LNCaP clone FGC (cell line): ENCODE measurements at regions not wholly inside any gene's neighbourhood (a gene's known extent, or its start where the extent isn't known, plus 50 kb on each side); places are given as distances from the start of the nearest gene placed in this dataset.
"Not testable (repeated sequence)": the region's sequence is repeated elsewhere in the genome, so short reads cannot be mapped to it uniquely, and the experiment has no call there.

Source experiments
- DNase-seq: peaks from one replicate; pipeline ENCODE4 v3.0.0-alpha.2; 2011; ENCODE audit warnings: low read depth
- H3K4me3 ChIP-seq: 2 replicates; pipeline ENCODE4 v1.5.1; 2011; ENCODE audit warnings: mild to moderate bottlenecking, low read depth, low read length, control low read depth
- CTCF ChIP-seq: IDR thresholded peaks from 2 replicates; pipeline ENCODE4 v1.5.1; 2012; ENCODE audit warnings: mild to moderate bottlenecking; ENCODE audit not compliant: control insufficient read depth, insufficient read depth; ENCODE audit errors: extremely low read depth

- H3K4me3 ChIP-seq, result no peak overlapping the region
- no peak for TF ChIP-seq CTCF
- DNase-seq, result no peak
These were observed 138.4 kb upstream of the CADM1 start for GRCh38 chr11:115642660-115643059.

GRCh38 chr11:115637599-115638241 lies 133.5 kb upstream of the CADM1 start:
- no peak for TF ChIP-seq CTCF
- no peak for DNase-seq
- H3K4me3 ChIP-seq, result no peak overlapping the region

- H3K4me3 ChIP-seq, result no peak overlapping the region
- no peak for DNase-seq
- TF ChIP-seq CTCF, result no peak
These were observed 132.7 kb upstream of the CADM1 start for GRCh38 chr11:115636753-115637527.

GRCh38 chr11:115633977-115634376 lies 129.8 kb upstream of the CADM1 start:
- not testable (repeated sequence) for DNase-seq, H3K4me3 ChIP-seq

GRCh38 chr11:115632061-115632460 lies 127.8 kb upstream of the CADM1 start:
- TF ChIP-seq CTCF, result no peak
- DNase-seq, result no peak
- H3K4me3 ChIP-seq, result no peak overlapping the region

- no peak for DNase-seq
- no peak for TF ChIP-seq CTCF
These were observed 127.4 kb upstream of the CADM1 start for GRCh38 chr11:115631609-115632008.

GRCh38 chr11:115630214-115630613 lies 126.0 kb upstream of the CADM1 start:
- DNase-seq, result no peak
- no peak for TF ChIP-seq CTCF
- H3K4me3 ChIP-seq, result no peak overlapping the region

More at GRCh38 chr11:115631609-115632008, 127.4 kb upstream of the CADM1 start:
- no peak overlapping the region for H3K4me3 ChIP-seq
